Motor neuron (in vitro differentiated cells): ENCODE measurements at regions not wholly inside any gene's neighbourhood (a gene's known extent, or its start where the extent isn't known, plus 50 kb on each side); places are given as distances from the start of the nearest gene placed in this dataset.
"Not testable (repeated sequence)": the region's sequence is repeated elsewhere in the genome, so short reads cannot be mapped to it uniquely, and the experiment has no call there.

Experiments used
- ATAC-seq, 8 experiments: fragments of 200-7000 bp; cut with Tn5 transposase; replicated peaks in 6 of 8; 2 replicates each; pipeline ENCODE4 v1.8.0; 2021; ENCODE audit warnings: mild to moderate bottlenecking in 8 of 8, moderate library complexity in 8 of 8
- H3K27ac ChIP-seq, 2 donors: fragments of 250-450 bp; sonication (Bioruptor Pico); 2 replicates each; pipeline ENCODE4 v1.9.0; 2021; ENCODE audit warnings: antibody characterized with exemption in 2 of 2, mild to moderate bottlenecking in 2 of 2, moderate library complexity in 1 of 2
- H3K4me1 ChIP-seq, 2 donors: fragments of 250-450 bp; sonication (Bioruptor Pico); replicated peaks in 1 of 2; 2 replicates each; pipeline ENCODE4 v1.6.1; 2021; ENCODE audit warnings: antibody characterized with exemption in 2 of 2, mild to moderate bottlenecking in 2 of 2, moderate library complexity in 1 of 2
- H3K4me3 ChIP-seq, 5 donors: fragments of 250-450 bp; sonication (Bioruptor Pico); 2 replicates each; pipeline ENCODE4 v1.9.0; 2021; ENCODE audit warnings: antibody characterized with exemption in 5 of 5, mild to moderate bottlenecking in 5 of 5, moderate library complexity in 4 of 5
- WGBS, 10 experiments: fragments of 450-650 bp; shearing (Covaris generic); methylation state at CpG; one replicate each; pipeline ENCODE4 v1.0.0; 2022; 5-methylcytosine and 5-hydroxymethylcytosine counted together
- in situ Hi-C, 9 experiments: fragments of 400-800 bp; cut with MboI; loops; one replicate each; pipeline ENCODE4 v1.15.0; 2021; ENCODE audit warnings: low sequenced_read_pairs in 9 of 9, low pct_unique_long_range_greater_than_20kb in 2 of 9; ENCODE audit not compliant: unreplicated experiment in 9 of 9

- no peak overlapping the region for H3K27ac ChIP-seq
- ATAC-seq = peak in 3 of 8 experiments; percentile 39 to 45 (median 44)
- H3K4me1 ChIP-seq = peaks cover 10 to 28% of the 10 kb centered on the region in 2 donors
- in situ Hi-C loops = no loop called here
- H3K4me3 ChIP-seq = no peak overlapping the region
- WGBS, 10 experiments = 0% methylated on average over 1 of the region's 5 CpGs; no CpG with 5 or more reads in 8 of the 10 experiments
Measured at GRCh38 chr11:116035977-116036376, 531.8 kb upstream of the CADM1 start.

- Histone ChIP-seq H3K27ac (no peak overlapping the region), H3K4me3 (no peak overlapping the region), H3K4me1 (peaks cover 10 to 20% of the 10 kb centered on the region in 2 donors)
- in situ Hi-C loops = no loop called here
- 0 to 63% (median 28%) methylated on average over 1 to 6 of the region's 8 CpGs; no CpG with 5 or more reads in 2 of the 10 experiments for WGBS, 10 experiments
- no peak for ATAC-seq
Measured at GRCh38 chr11:116033931-116034553, 529.8 kb upstream of the CADM1 start.

GRCh38 chr11:116030697-116031331, 526.6 kb upstream of the CADM1 start:
- Histone ChIP-seq H3K4me3 (no peak overlapping the region), H3K4me1 (peaks cover 6 to 9% of the 10 kb centered on the region in 2 donors), H3K27ac (no peak overlapping the region)
- WGBS, 10 experiments = 0 to 100% (median 88%) methylated on average over 2 to 4 of the region's 4 CpGs
- ATAC-seq = no peak
- in situ Hi-C loops = no loop called here

GRCh38 chr11:116028506-116028905, 524.3 kb upstream of the CADM1 start:
- H3K4me1 ChIP-seq, H3K27ac ChIP-seq, ATAC-seq, in situ Hi-C loops, H3K4me3 ChIP-seq: not testable (repeated sequence)
- 0 to 100% (median 29%) methylated on average over 1 of the region's 1 CpG; no CpG with 5 or more reads in 2 of the 10 experiments for WGBS, 10 experiments

GRCh38 chr11:115999437-115999836, 495.2 kb upstream of the CADM1 start:
- ATAC-seq = no peak
- Histone ChIP-seq H3K27ac (no peak overlapping the region), H3K4me3 (no peak overlapping the region), H3K4me1 (no peaks in the 10 kb centered on the region)
- in situ Hi-C loops = no loop called here

GRCh38 chr11:115996808-115997188, 492.6 kb upstream of the CADM1 start:
- in situ Hi-C loops = no loop called here
- peaks cover 0 to 5% of the 10 kb centered on the region in 2 donors for H3K4me1 ChIP-seq
- H3K27ac ChIP-seq = no peak overlapping the region
- 0 to 94% (median 67%) methylated on average over 1 to 3 of the region's 3 CpGs for WGBS, 10 experiments
- ATAC-seq = no peak
- H3K4me3 ChIP-seq = no peak overlapping the region

- ATAC-seq = no peak
- Histone ChIP-seq H3K4me1 (peaks cover 0 to 5% of the 10 kb centered on the region in 2 donors), H3K4me3 (no peak overlapping the region), H3K27ac (no peak overlapping the region)
- 0 to 98% (median 86%) methylated on average over 1 to 5 of the region's 5 CpGs for WGBS, 10 experiments
- in situ Hi-C loops = no loop called here
Measured at GRCh38 chr11:115996125-115996807, 492.1 kb upstream of the CADM1 start.

- Histone ChIP-seq H3K4me1 (peaks cover 0 to 5% of the 10 kb centered on the region in 2 donors), H3K4me3 (no peak overlapping the region), H3K27ac (no peak overlapping the region)
- 0 to 88% (median 59%) methylated on average over 1 to 5 of the region's 5 CpGs for WGBS, 10 experiments
- ATAC-seq = peak in 2 of 8 experiments; percentile 23 to 50
- in situ Hi-C loops = no loop called here
Measured at GRCh38 chr11:115993590-115993989, 489.4 kb upstream of the CADM1 start.

GRCh38 chr11:115990004-115990447, 485.8 kb upstream of the CADM1 start:
- H3K4me3 ChIP-seq = no peak overlapping the region
- peak in 5 of 8 experiments; percentile 22 to 52 (median 34) for ATAC-seq

GRCh38 chr11:115985896-115986295, 481.7 kb upstream of the CADM1 start:
- 0 to 100% (median 67%) methylated on average over 1 to 6 of the region's 6 CpGs; no CpG with 5 or more reads in 4 of the 10 experiments for WGBS, 10 experiments
- Histone ChIP-seq H3K27ac (no peak overlapping the region), H3K4me3 (no peak overlapping the region), H3K4me1 (peaks cover 4 to 9% of the 10 kb centered on the region in 2 donors)
- in situ Hi-C loops = no loop called here
- ATAC-seq = no peak

More at GRCh38 chr11:115990004-115990447, 485.8 kb upstream of the CADM1 start:
- in situ Hi-C loops = no loop called here
- peaks cover 0 to 5% of the 10 kb centered on the region in 2 donors for H3K4me1 ChIP-seq
- no peak overlapping the region for H3K27ac ChIP-seq
- 6 to 100% (median 87%) methylated on average over 3 to 16 of the region's 19 CpGs; no CpG with 5 or more reads in 3 of the 10 experiments for WGBS, 10 experiments

- in situ Hi-C loops = no loop called here
- no peak for ATAC-seq
- no peak overlapping the region for H3K4me3 ChIP-seq
- no peak overlapping the region for H3K27ac ChIP-seq
- H3K4me1 ChIP-seq = peaks cover 15 to 18% of the 10 kb centered on the region in 2 donors
- WGBS, 10 experiments = 20 to 100% (median 80%) methylated on average over 1 to 2 of the region's 2 CpGs; no CpG with 5 or more reads in 6 of the 10 experiments
Measured at GRCh38 chr11:115984228-115984627, 480.0 kb upstream of the CADM1 start.

GRCh38 chr11:115982666-115983065, 478.5 kb upstream of the CADM1 start:
- Histone ChIP-seq H3K4me3 (no peak overlapping the region), H3K27ac (no peak overlapping the region), H3K4me1 (peaks cover 15 to 18% of the 10 kb centered on the region in 2 donors)
- in situ Hi-C loops = no loop called here
- WGBS, 10 experiments = 37 to 100% (median 83%) methylated on average over 1 to 2 of the region's 4 CpGs; no CpG with 5 or more reads in 6 of the 10 experiments
- ATAC-seq = no peak

- in situ Hi-C loops = no loop called here
- H3K4me3 ChIP-seq = no peak overlapping the region
- WGBS, 10 experiments = 7 to 100% (median 86%) methylated on average over 1 to 2 of the region's 3 CpGs; no CpG with 5 or more reads in 6 of the 10 experiments
- H3K4me1 ChIP-seq = peaks cover 15 to 18% of the 10 kb centered on the region in 2 donors
- no peak for ATAC-seq
- H3K27ac ChIP-seq = no peak overlapping the region
Measured at GRCh38 chr11:115981814-115982471, 477.7 kb upstream of the CADM1 start.
